Osteoblast (primary cell): ENCODE measurements at regions not wholly inside any gene's neighbourhood (a gene's known extent, or its start where the extent isn't known, plus 50 kb on each side); places are given as distances from the start of the nearest gene placed in this dataset.

ENCODE experiments used
- DNase-seq: peaks from one replicate; pipeline ENCODE4 v3.0.0; 2011; ENCODE audit warnings: low spot score, mixed read lengths; ENCODE audit not compliant: insufficient read length; ENCODE audit errors: missing footprints
- H2AFZ ChIP-seq: 2 replicates; pipeline ENCODE4 v1.6.0; 2011; ENCODE audit warnings: mild to moderate bottlenecking, low read length
- H3K27ac ChIP-seq: 2 replicates; pipeline ENCODE4 v1.5.1; 2011; ENCODE audit warnings: mild to moderate bottlenecking, low read depth, low read length, moderate library complexity
- H3K27me3 ChIP-seq: 2 replicates; pipeline ENCODE4 v1.6.0; 2012; ENCODE audit warnings: mild to moderate bottlenecking, control low read depth, inconsistent platforms, low read length, moderate library complexity; ENCODE audit not compliant: insufficient read depth
- H3K36me3 ChIP-seq: 2 replicates; pipeline ENCODE4 v1.5.1; 2011; ENCODE audit warnings: mild to moderate bottlenecking, low read length, control low read depth, moderate library complexity; ENCODE audit not compliant: insufficient read depth
- H3K4me1 ChIP-seq: 2 replicates; pipeline ENCODE4 v1.5.1; 2011; ENCODE audit warnings: mild to moderate bottlenecking, low read length, control low read depth, moderate library complexity; ENCODE audit not compliant: insufficient read depth
- H3K4me2 ChIP-seq: 2 replicates; pipeline ENCODE4 v1.6.0; 2011; ENCODE audit warnings: mild to moderate bottlenecking, low read length; ENCODE audit not compliant: insufficient read depth
- H3K4me3 ChIP-seq: fragments of 200-600 bp; sonication (generic); 3 replicates; pipeline ENCODE4 v1.5.1; 2012; ENCODE audit warnings: mild to moderate bottlenecking, low read length, inconsistent platforms; ENCODE audit not compliant: insufficient read depth
- H3K79me2 ChIP-seq: 2 replicates; pipeline ENCODE4 v1.6.0; 2012; ENCODE audit warnings: mild to moderate bottlenecking, low read length, control low read depth, inconsistent platforms; ENCODE audit not compliant: insufficient read depth
- H3K9me3 ChIP-seq: 2 replicates; pipeline ENCODE4 v1.5.1; 2011; ENCODE audit warnings: low read depth, low read length, control low read depth
- H4K20me1 ChIP-seq: 2 replicates; pipeline ENCODE4 v1.6.0; 2012; ENCODE audit warnings: mild to moderate bottlenecking, low read length, control low read depth; ENCODE audit not compliant: insufficient read depth
- CTCF ChIP-seq: IDR thresholded peaks from 2 replicates; pipeline ENCODE4 v1.5.1; 2011; ENCODE audit warnings: mild to moderate bottlenecking, low read depth, low read length, moderate library complexity; ENCODE audit errors: extremely low read depth

- no peak for TF ChIP-seq CTCF
- H3K4me2 ChIP-seq: no peak overlapping the region
- H3K36me3 ChIP-seq: no peaks in the 10 kb centered on the region
- H3K4me1 ChIP-seq: no peaks in the 10 kb centered on the region
- no peaks in the 10 kb centered on the region for H3K9me3 ChIP-seq
- H3K79me2 ChIP-seq: no peaks in the 10 kb centered on the region
- no peak for DNase-seq
- no peaks in the 10 kb centered on the region for H4K20me1 ChIP-seq
- no peak overlapping the region for H3K4me3 ChIP-seq
- no peak overlapping the region for H2AFZ ChIP-seq
- H3K27ac ChIP-seq: no peak overlapping the region
- H3K27me3 ChIP-seq: no peaks in the 10 kb centered on the region
These were observed 196.9 kb downstream of the C3orf38 start for GRCh38 chr3:88346643-88347042.

GRCh38 chr3:88362428-88362827 lies 212.7 kb downstream of the C3orf38 start:
- Histone ChIP-seq H3K4me2 (no peak overlapping the region), H3K4me3 (no peak overlapping the region), H3K27me3 (no peaks in the 10 kb centered on the region), H3K9me3 (peaks cover 3% of the 10 kb centered on the region), H3K27ac (no peak overlapping the region), H2AFZ (no peak overlapping the region), H4K20me1 (no peaks in the 10 kb centered on the region), H3K36me3 (no peaks in the 10 kb centered on the region), H3K79me2 (no peaks in the 10 kb centered on the region), H3K4me1 (no peaks in the 10 kb centered on the region)
- DNase-seq: no peak
- TF ChIP-seq CTCF: no peak

GRCh38 chr3:88364926-88365325 lies 215.2 kb downstream of the C3orf38 start:
- no peaks in the 10 kb centered on the region for H4K20me1 ChIP-seq
- H3K9me3 ChIP-seq: no peaks in the 10 kb centered on the region
- H3K27ac ChIP-seq: no peak overlapping the region
- no peaks in the 10 kb centered on the region for H3K4me1 ChIP-seq
- no peaks in the 10 kb centered on the region for H3K27me3 ChIP-seq
- DNase-seq: no peak
- no peak for TF ChIP-seq CTCF
- no peaks in the 10 kb centered on the region for H3K79me2 ChIP-seq
- no peak overlapping the region for H3K4me2 ChIP-seq
- no peaks in the 10 kb centered on the region for H3K36me3 ChIP-seq
- H2AFZ ChIP-seq: no peak overlapping the region
- no peak overlapping the region for H3K4me3 ChIP-seq

GRCh38 chr3:88369337-88369736 lies 219.6 kb downstream of the C3orf38 start:
- H2AFZ ChIP-seq: no peak overlapping the region
- TF ChIP-seq CTCF: no peak
- no peak overlapping the region for H3K27ac ChIP-seq
- no peak overlapping the region for H3K4me2 ChIP-seq
- no peaks in the 10 kb centered on the region for H3K27me3 ChIP-seq
- no peaks in the 10 kb centered on the region for H3K36me3 ChIP-seq
- no peaks in the 10 kb centered on the region for H3K4me1 ChIP-seq
- no peaks in the 10 kb centered on the region for H4K20me1 ChIP-seq
- H3K4me3 ChIP-seq: no peak overlapping the region
- no peaks in the 10 kb centered on the region for H3K9me3 ChIP-seq
- DNase-seq: no peak
- H3K79me2 ChIP-seq: no peaks in the 10 kb centered on the region
